Frontal cortex (tissue), 3 donors: ENCODE measurements at regions not wholly inside any gene's neighbourhood (a gene's known extent, or its start where the extent isn't known, plus 50 kb on each side); places are given as distances from the start of the nearest gene placed in this dataset.
A peak's percentile ranks its signal among the peaks of the same experiment; 100 is the strongest.

Experiments used
- DNase-seq, 2 donors: peaks; one replicate each; pipeline ENCODE4 v3.0.0; 2012; ENCODE audit warnings: low spot score in 2 of 2
- FAIRE-seq: peaks from 2 replicates; lab custom pipeline; 2012; peaks lifted over from hg19 to GRCh38; lab: Jason Lieb, UNC
- donor health status: control.
- donor health status: control.
- donor health status: control.

DNA sequence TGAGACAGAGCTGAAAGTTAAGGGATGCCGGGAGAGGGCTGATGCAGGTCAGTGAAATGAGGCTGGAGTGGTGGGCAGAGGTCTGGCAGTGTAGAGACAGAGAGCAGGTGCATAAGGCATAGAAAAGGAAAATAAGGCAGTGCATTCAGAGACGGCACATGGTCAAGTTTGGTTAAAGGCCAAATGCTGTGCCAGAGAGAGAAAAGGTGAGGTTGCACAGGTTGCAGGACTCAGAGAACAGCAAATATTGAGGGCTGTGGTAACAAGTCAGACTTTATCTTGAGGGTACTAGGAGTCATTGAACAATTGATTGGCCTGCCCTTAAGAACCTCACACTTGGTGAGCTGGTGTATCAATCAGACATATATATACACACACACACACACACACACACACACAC is 102.9 kb upstream of the TSHZ2 start:
- FAIRE-seq (no peak), DNase-seq (no peak)

- FAIRE-seq (no peak), DNase-seq (no peak)
Measured at GRCh38 chr20:52867305-52867704, 104.9 kb upstream of the TSHZ2 start.

- FAIRE-seq = no peak
- no peak for DNase-seq
Measured at GRCh38 chr20:52864916-52865605, 107.1 kb upstream of the TSHZ2 start.

GRCh38 chr20:52859156-52859876 is 112.8 kb upstream of the TSHZ2 start:
- peak in 1 of 2 donors; percentile 5 for DNase-seq
- FAIRE-seq = no peak

- no peak for DNase-seq
Measured at GRCh38 chr20:52852714-52853113, 119.4 kb upstream of the TSHZ2 start.

DNA sequence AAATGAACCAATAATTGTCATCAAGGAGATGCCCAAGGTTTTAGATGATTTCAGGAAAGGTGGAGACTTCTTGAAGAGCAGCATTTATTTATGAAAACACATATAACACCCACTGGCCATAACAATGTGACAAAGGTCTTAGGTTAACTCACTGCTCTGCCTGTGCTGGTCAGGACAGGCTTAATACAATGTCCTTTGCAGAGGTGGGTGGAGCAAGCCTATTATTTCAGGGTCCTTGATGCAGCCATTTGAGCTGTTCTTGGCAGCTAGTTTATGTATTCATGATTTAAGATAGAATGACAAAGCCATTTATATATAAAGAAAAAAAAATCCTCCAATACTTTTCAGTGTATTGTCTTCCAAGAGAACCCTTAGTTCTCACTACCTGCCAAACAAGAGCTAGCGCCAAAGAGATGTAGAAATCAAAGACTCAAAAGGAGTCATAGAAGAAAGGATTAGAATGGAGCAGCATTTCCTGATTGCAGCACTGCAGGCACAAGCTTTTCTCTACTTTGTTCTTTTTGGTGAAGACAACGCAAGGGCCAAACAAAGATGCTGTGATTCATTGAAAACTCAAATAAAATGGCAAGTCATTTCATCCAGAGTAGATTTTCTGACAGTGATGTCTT is 124.3 kb upstream of the TSHZ2 start:
- DNase-seq = no peak
- no peak for FAIRE-seq

More at GRCh38 chr20:52852714-52853113, 119.4 kb upstream of the TSHZ2 start:
- no peak for FAIRE-seq

- FAIRE-seq = no peak
Measured at GRCh38 chr20:52847029-52847660, 125.0 kb upstream of the TSHZ2 start.

DNA sequence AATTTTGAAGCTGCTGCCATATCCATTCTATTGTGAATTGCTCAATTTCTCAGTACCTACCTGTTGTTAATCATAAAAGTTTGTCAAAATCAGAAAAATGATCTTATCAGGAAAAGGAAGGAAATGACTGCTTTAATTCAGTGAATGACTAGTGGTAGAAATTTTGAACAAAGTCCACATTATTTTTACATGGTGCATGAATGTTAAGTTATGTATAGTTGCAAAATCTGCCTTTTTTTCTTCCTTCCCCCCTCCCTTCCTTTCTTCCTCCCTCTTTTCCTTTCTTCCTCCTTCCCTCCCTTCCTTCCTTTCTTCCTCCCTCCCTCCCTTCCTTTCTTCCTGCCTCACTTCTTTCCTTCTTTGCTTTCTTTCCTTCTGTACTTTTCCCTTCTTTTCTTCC is 127.1 kb upstream of the TSHZ2 start:
- FAIRE-seq (no peak), DNase-seq (no peak)

More at GRCh38 chr20:52847029-52847660, 125.0 kb upstream of the TSHZ2 start:
- DNase-seq = no peak

GRCh38 chr20:52843425-52843824 is 128.7 kb upstream of the TSHZ2 start:
- FAIRE-seq (no peak), DNase-seq (no peak)

DNA sequence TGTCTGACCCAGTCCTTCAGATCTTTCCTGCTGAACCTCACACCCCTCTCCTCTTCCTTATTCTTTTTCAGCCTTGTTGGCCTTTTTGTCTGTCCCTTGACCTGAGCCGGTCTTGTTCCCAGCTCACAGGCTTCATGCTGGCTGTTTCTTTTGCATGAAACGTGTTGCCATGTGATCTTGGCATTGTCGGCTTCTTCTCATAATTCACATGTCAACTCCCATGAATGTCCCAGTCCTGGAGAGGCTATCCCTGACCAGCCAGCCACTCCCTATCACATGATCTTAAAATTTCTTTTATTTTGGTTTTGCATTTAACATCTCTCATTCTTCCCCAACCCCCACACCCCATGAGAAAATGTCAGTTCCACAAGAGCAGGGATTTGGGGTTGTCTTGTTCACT is 131.2 kb upstream of the TSHZ2 start:
- DNase-seq (no peak), FAIRE-seq (no peak)

- FAIRE-seq (no peak), DNase-seq (no peak)
Measured at GRCh38 chr20:52840041-52840440, 132.1 kb upstream of the TSHZ2 start.

GRCh38 chr20:52838510-52839241 is 133.5 kb upstream of the TSHZ2 start:
- FAIRE-seq (no peak), DNase-seq (no peak)

GRCh38 chr20:52837378-52837777 is 134.8 kb upstream of the TSHZ2 start:
- no peak for DNase-seq
- no peak for FAIRE-seq

- FAIRE-seq (no peak), DNase-seq (no peak)
Measured at GRCh38 chr20:52833901-52834300, 138.3 kb upstream of the TSHZ2 start.

- DNase-seq (no peak), FAIRE-seq (no peak)
Measured at GRCh38 chr20:52832151-52832774, 139.9 kb upstream of the TSHZ2 start.

DNA sequence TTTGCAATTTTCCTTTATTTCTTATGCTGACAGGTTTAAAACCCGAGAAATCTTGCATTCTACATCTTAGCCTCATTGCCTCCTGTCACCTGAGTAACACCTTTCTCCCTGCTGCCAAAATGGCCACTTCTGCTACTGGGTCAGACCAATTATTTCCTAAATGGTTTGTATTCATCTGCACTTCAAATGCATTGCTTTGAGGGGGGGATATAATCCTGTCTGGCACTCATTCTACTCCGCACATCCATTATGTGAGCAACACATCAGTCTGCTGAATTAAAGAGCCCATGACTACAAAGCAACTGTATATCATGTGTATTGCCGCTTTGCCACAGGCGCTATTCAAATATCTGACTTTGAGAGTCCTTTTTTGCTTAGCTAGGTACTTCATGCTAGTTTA is 141.6 kb upstream of the TSHZ2 start:
- no peak for DNase-seq

GRCh38 chr20:52829111-52829510 is 143.0 kb upstream of the TSHZ2 start:
- no peak for FAIRE-seq
- no peak for DNase-seq

More for the DNA sequence above, 141.6 kb upstream of the TSHZ2 start:
- FAIRE-seq = no peak

DNA sequence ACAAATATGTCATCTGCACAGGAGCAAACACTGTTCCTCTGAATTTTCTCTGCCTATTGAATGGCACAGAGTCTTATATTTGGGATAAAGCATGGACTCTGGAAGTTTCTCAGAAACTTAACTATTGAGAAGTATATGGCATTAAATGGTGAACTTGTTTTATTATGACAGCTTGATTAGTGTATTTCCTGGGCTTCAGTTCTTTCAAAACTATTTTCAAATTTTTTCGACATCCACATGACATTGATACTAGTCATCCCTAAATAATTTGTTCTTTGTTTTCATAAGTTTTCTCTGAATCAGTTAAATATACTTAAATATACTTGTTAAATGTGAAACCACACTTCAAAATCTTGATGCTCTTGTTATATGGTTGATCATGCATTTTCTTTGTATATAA is 144.0 kb upstream of the TSHZ2 start:
- FAIRE-seq = no peak
- DNase-seq = no peak

DNA sequence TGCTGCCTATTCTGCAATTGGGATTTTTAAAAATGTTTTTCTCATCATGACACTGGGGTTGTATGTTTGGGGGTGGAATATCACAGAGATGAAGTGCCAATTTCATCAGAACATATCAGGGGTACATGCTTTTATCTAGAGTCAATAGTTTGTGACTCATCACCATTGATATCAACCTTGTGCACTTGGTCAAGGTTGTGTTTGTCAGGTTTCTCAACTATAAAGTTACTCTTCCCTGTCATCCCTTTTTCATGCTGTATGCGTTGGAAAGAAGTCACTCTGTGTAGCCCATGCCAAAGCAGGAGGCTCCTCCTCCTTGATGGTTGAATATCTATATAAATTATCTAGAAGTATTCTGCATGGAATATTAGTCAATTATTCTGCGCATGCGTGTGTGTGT is 145.4 kb upstream of the TSHZ2 start:
- no peak for FAIRE-seq
- no peak for DNase-seq

DNA sequence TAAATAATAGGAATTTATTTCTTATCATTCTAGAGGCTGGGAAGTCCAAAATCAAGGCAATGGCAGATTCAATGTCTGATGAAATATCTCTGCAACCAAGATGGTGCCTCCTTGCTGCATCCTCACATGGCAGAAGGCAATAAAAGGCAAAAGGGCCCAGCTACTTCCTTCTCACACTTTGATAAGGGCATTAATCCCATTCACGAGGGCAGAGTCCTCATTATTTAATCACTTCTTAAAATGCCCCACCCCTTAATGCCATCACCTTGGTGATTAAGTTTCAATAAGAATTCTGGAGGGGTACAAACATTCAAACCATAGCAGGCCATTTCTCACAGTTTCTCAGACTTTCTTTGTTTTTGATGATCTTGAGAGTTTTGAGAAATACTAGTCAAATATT is 145.8 kb upstream of the TSHZ2 start:
- FAIRE-seq (no peak), DNase-seq (no peak)
